Ectodermal cell (in vitro differentiated cells): ENCODE measurements at regions not wholly inside any gene's neighbourhood (a gene's known extent, or its start where the extent isn't known, plus 50 kb on each side); places are given as distances from the start of the nearest gene placed in this dataset.

ENCODE experiments used
- H3K27ac ChIP-seq: 2 replicates; pipeline ENCODE4 v1.7.0; 2013; ENCODE audit warnings: mild to moderate bottlenecking, low read depth, low read length; ENCODE audit not compliant: insufficient read depth, poor library complexity, severe bottlenecking
- H3K27me3 ChIP-seq: 2 replicates; pipeline ENCODE4 v1.7.0; 2013; ENCODE audit warnings: mild to moderate bottlenecking, low read length; ENCODE audit not compliant: insufficient read depth, control insufficient read depth, poor library complexity, severe bottlenecking
- H3K36me3 ChIP-seq: one replicate; pipeline ENCODE4 v1.7.0; 2013; ENCODE audit warnings: low read length; ENCODE audit not compliant: control insufficient read depth, insufficient read depth
- H3K4me1 ChIP-seq: one replicate; pipeline ENCODE4 v1.7.0; 2013; ENCODE audit warnings: low read length; ENCODE audit not compliant: control insufficient read depth, insufficient read depth
- H3K4me3 ChIP-seq: 2 replicates; pipeline ENCODE4 v1.7.0; 2013; ENCODE audit warnings: low read depth, low read length, control low read depth; ENCODE audit not compliant: insufficient read depth
- H3K9me3 ChIP-seq: 2 replicates; pipeline ENCODE4 v1.7.0; 2013; ENCODE audit warnings: mild to moderate bottlenecking, low read length, moderate library complexity; ENCODE audit not compliant: control insufficient read depth
- WGBS, 2 experiments: methylation state at CpG; one replicate each; pipeline ENCODE4 v1.1.7; 2013; ENCODE audit warnings: missing lambda C conversion rate in 2 of 2; 5-methylcytosine and 5-hydroxymethylcytosine counted together

- Histone ChIP-seq H3K9me3 (no peaks in the 10 kb centered on the region), H3K4me3 (no peak overlapping the region), H3K27me3 (no peaks in the 10 kb centered on the region), H3K4me1 (no peaks in the 10 kb centered on the region), H3K27ac (no peak overlapping the region), H3K36me3 (no peaks in the 10 kb centered on the region)
- WGBS, 2 experiments: 94% methylated on average over 1 of the region's 1 CpG; no CpG with 5 or more reads in 1 of the 2 experiments
Measured at GRCh38 chr4:82057990-82058544, 315.7 kb downstream of the HNRNPD start.

GRCh38 chr4:82055156-82055555, 318.6 kb downstream of the HNRNPD start:
- Histone ChIP-seq H3K4me1 (no peaks in the 10 kb centered on the region), H3K36me3 (no peaks in the 10 kb centered on the region)
- 94 to 95% methylated on average over 1 of the region's 1 CpG for WGBS, 2 experiments

GRCh38 chr4:82053396-82053795, 320.4 kb downstream of the HNRNPD start:
- Histone ChIP-seq H3K27ac (no peak overlapping the region), H3K4me3 (no peak overlapping the region), H3K27me3 (no peaks in the 10 kb centered on the region), H3K9me3 (no peaks in the 10 kb centered on the region), H3K4me1 (no peaks in the 10 kb centered on the region), H3K36me3 (no peaks in the 10 kb centered on the region)
- 81 to 84% methylated on average over 2 of the region's 2 CpGs for WGBS, 2 experiments

More at GRCh38 chr4:82055156-82055555, 318.6 kb downstream of the HNRNPD start:
- no peaks in the 10 kb centered on the region for H3K9me3 ChIP-seq
- no peaks in the 10 kb centered on the region for H3K27me3 ChIP-seq
- H3K4me3 ChIP-seq: no peak overlapping the region
- H3K27ac ChIP-seq: no peak overlapping the region

- no peaks in the 10 kb centered on the region for H3K4me1 ChIP-seq
- H3K27me3 ChIP-seq: no peaks in the 10 kb centered on the region
- H3K36me3 ChIP-seq: no peaks in the 10 kb centered on the region
- 98 to 100% methylated on average over 2 of the region's 2 CpGs for WGBS, 2 experiments
- no peak overlapping the region for H3K4me3 ChIP-seq
- H3K9me3 ChIP-seq: no peaks in the 10 kb centered on the region
- no peak overlapping the region for H3K27ac ChIP-seq
Measured at GRCh38 chr4:82050796-82051195, 323.0 kb downstream of the HNRNPD start.

- Histone ChIP-seq H3K27ac (no peak overlapping the region), H3K27me3 (peaks cover 13% of the 10 kb centered on the region), H3K36me3 (no peaks in the 10 kb centered on the region), H3K4me1 (no peaks in the 10 kb centered on the region), H3K9me3 (no peaks in the 10 kb centered on the region), H3K4me3 (no peak overlapping the region)
- 84 to 100% methylated on average over 1 of the region's 1 CpG for WGBS, 2 experiments
Measured at GRCh38 chr4:82049294-82049693, 324.5 kb downstream of the HNRNPD start.

GRCh38 chr4:82047731-82048130, 326.1 kb downstream of the HNRNPD start:
- Histone ChIP-seq H3K36me3 (no peaks in the 10 kb centered on the region), H3K9me3 (no peaks in the 10 kb centered on the region), H3K27ac (no peak overlapping the region), H3K27me3 (peaks cover 27% of the 10 kb centered on the region), H3K4me1 (peaks cover 11% of the 10 kb centered on the region), H3K4me3 (no peak overlapping the region)
- 100% methylated on average over 1 of the region's 1 CpG for WGBS, 2 experiments

GRCh38 chr4:82046796-82047195, 327.0 kb downstream of the HNRNPD start:
- Histone ChIP-seq H3K9me3 (no peaks in the 10 kb centered on the region), H3K4me3 (no peak overlapping the region)
- 90 to 95% methylated on average over 2 of the region's 2 CpGs for WGBS, 2 experiments

GRCh38 chr4:82045267-82045666, 328.5 kb downstream of the HNRNPD start:
- H3K27me3 ChIP-seq: peaks cover 42% of the 10 kb centered on the region
- no peak overlapping the region for H3K27ac ChIP-seq
- no peaks in the 10 kb centered on the region for H3K36me3 ChIP-seq
- H3K4me1 ChIP-seq: peaks cover 11% of the 10 kb centered on the region
- no peak overlapping the region for H3K4me3 ChIP-seq
- no peaks in the 10 kb centered on the region for H3K9me3 ChIP-seq
- WGBS, 2 experiments: 74 to 76% methylated on average over 5 of the region's 5 CpGs

More at GRCh38 chr4:82046796-82047195, 327.0 kb downstream of the HNRNPD start:
- Histone ChIP-seq H3K27me3 (peaks cover 36% of the 10 kb centered on the region), H3K4me1 (peaks cover 11% of the 10 kb centered on the region), H3K27ac (no peak overlapping the region), H3K36me3 (no peaks in the 10 kb centered on the region)

GRCh38 chr4:82044141-82044993, 329.4 kb downstream of the HNRNPD start:
- Histone ChIP-seq H3K27ac (no peak overlapping the region), H3K36me3 (no peaks in the 10 kb centered on the region), H3K4me3 (peak overlapping the region; percentile 50), H3K9me3 (no peaks in the 10 kb centered on the region), H3K27me3 (peaks cover 42% of the 10 kb centered on the region), H3K4me1 (peaks cover 11% of the 10 kb centered on the region)
- WGBS, 2 experiments: 0% methylated on average over 75 of the region's 75 CpGs

- H3K27ac ChIP-seq: no peak overlapping the region
- no peaks in the 10 kb centered on the region for H3K9me3 ChIP-seq
- peaks cover 42% of the 10 kb centered on the region for H3K27me3 ChIP-seq
- peak overlapping the region; percentile 50 for H3K4me3 ChIP-seq
- no peaks in the 10 kb centered on the region for H3K36me3 ChIP-seq
- peaks cover 11% of the 10 kb centered on the region for H3K4me1 ChIP-seq
- WGBS, 2 experiments: 1% methylated on average over 18 of the region's 18 CpGs
Measured at GRCh38 chr4:82043809-82044137, 330.0 kb downstream of the HNRNPD start.
